ENCODE measurements at regions not wholly inside any gene's neighbourhood (a gene's known extent, or its start where the extent isn't known, plus 50 kb on each side); places are given as distances from the start of the nearest gene placed in this dataset.
"Not testable (repeated sequence)": the region's sequence is repeated elsewhere in the genome, so short reads cannot be mapped to it uniquely, and the experiment has no call there.

DNA sequence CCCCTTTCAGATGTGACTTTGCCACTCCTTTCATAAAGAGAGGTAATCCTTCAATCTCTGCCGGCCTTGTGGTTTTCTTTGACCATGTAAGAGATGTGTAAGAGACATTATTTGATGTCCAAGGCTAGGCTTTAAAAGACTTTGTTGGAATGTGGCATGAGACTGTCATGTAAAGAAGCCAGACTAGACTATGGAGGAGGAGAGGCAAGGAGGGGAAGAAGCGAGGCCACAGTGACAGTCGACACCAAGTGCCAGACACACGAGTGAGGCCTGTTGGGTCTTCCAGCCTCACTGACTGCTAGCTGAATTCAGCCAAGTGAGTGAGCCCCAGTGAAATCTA lies 1013.3 kb downstream of the MAT2B start:
- Mint-ChIP-seq H3K4me1 (ENCODE audit: low read depth in 2 of 2) (no peaks in the 10 kb centered on the region), H3K4me3 (no peak overlapping the region), H3K27ac (no peak overlapping the region), H3K36me3 (ENCODE audit: insufficient read depth) (no peaks in the 10 kb centered on the region), H3K27me3 (no peaks in the 10 kb centered on the region), H3K9me3 (peaks cover 7 to 12% of the 10 kb centered on the region in 2 donors)
- DNase-seq (no peak), ATAC-seq (replicated peaks) (no peak)

GRCh38 chr5:164532235-164532900 lies 1026.9 kb downstream of the MAT2B start:
- ATAC-seq (replicated peaks) = no peak
- no peaks in the 10 kb centered on the region for H3K36me3 Mint-ChIP-seq (ENCODE audit: insufficient read depth)
- DNase-seq = no peak
- H3K4me3 Mint-ChIP-seq = no peak overlapping the region
- no peaks in the 10 kb centered on the region for H3K27me3 Mint-ChIP-seq
- peaks cover 0 to 4% of the 10 kb centered on the region in 2 donors for H3K9me3 Mint-ChIP-seq
- H3K27ac Mint-ChIP-seq = no peak overlapping the region
- H3K4me1 Mint-ChIP-seq (ENCODE audit: low read depth in 2 of 2) = no peaks in the 10 kb centered on the region

DNA sequence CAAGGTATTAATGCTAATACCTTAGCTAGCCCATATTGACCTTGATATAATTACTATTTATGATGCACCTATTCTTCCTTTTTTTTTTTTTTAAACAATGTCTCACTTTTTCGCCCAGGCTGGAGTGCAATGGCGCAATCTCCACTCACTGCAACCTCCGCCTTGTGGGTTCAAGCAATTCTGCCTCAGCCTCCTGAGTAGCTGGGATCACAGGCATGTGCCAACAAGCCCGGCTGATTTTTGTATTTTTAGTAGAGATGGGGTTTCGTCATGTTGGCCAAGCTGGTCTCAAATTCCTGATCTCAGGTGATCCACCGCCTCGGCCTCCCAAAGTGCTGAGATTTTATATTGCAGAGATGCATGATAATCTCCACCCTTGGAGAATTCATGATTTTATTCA lies 1028.0 kb downstream of the MAT2B start:
- not testable (repeated sequence) for H3K36me3 Mint-ChIP-seq (ENCODE audit: insufficient read depth); H3K27ac Mint-ChIP-seq; H3K27me3 Mint-ChIP-seq; ATAC-seq (replicated peaks); H3K4me1 Mint-ChIP-seq (ENCODE audit: low read depth in 2 of 2); DNase-seq; H3K4me3 Mint-ChIP-seq; H3K9me3 Mint-ChIP-seq

DNA sequence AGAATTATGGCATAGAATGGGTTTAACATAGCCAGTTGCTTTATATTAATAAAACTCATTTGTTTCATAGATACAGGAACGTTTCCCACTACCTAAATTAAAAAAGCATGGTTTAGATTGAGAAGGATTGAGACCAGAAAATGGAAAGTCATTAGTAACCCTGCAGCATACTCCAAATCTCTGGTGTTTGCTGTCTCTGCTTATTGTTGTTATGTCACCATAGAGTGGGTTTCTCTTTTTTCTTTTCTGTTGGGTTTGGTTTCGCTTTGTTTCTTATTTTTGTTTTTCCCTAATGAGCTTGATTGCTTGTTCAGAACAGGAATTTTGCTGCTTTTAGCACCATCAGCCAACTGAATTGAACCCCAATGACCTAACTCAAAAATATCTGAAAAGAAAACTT lies 1034.8 kb downstream of the MAT2B start:
- Mint-ChIP-seq H3K27me3 (no peaks in the 10 kb centered on the region), H3K36me3 (ENCODE audit: insufficient read depth) (no peaks in the 10 kb centered on the region), H3K4me1 (ENCODE audit: low read depth in 2 of 2) (no peaks in the 10 kb centered on the region), H3K4me3 (no peak overlapping the region), H3K27ac (no peak overlapping the region), H3K9me3 (peaks cover 0 to 6% of the 10 kb centered on the region in 2 donors)
- DNase-seq (no peak), ATAC-seq (replicated peaks) (no peak)

- DNase-seq (no peak), ATAC-seq (replicated peaks) (no peak)
- no peaks in the 10 kb centered on the region for H3K4me1 Mint-ChIP-seq (ENCODE audit: low read depth in 2 of 2)
- no peak overlapping the region for H3K27ac Mint-ChIP-seq
- no peaks in the 10 kb centered on the region for H3K27me3 Mint-ChIP-seq
- no peaks in the 10 kb centered on the region for H3K36me3 Mint-ChIP-seq (ENCODE audit: insufficient read depth)
- no peak overlapping the region for H3K4me3 Mint-ChIP-seq
- peaks cover 6 to 7% of the 10 kb centered on the region in 2 donors for H3K9me3 Mint-ChIP-seq
These were observed 1040.1 kb downstream of the MAT2B start for GRCh38 chr5:164545507-164545906.

- Mint-ChIP-seq H3K27me3 (no peaks in the 10 kb centered on the region), H3K27ac (no peak overlapping the region), H3K9me3 (peaks cover 3 to 7% of the 10 kb centered on the region in 2 donors), H3K4me1 (ENCODE audit: low read depth in 2 of 2) (no peaks in the 10 kb centered on the region), H3K36me3 (ENCODE audit: insufficient read depth) (no peaks in the 10 kb centered on the region), H3K4me3 (no peak overlapping the region)
- ATAC-seq (replicated peaks) (no peak), DNase-seq (no peak)
These were observed 1048.4 kb downstream of the MAT2B start for GRCh38 chr5:164553851-164554250.

- DNase-seq = no peak
- H3K27me3 Mint-ChIP-seq = no peaks in the 10 kb centered on the region
- no peak overlapping the region for H3K4me3 Mint-ChIP-seq
- no peaks in the 10 kb centered on the region for H3K4me1 Mint-ChIP-seq (ENCODE audit: low read depth in 2 of 2)
- ATAC-seq (replicated peaks) = no peak
- H3K36me3 Mint-ChIP-seq (ENCODE audit: insufficient read depth) = no peaks in the 10 kb centered on the region
- H3K9me3 Mint-ChIP-seq = peaks cover 0 to 3% of the 10 kb centered on the region in 2 donors
- no peak overlapping the region for H3K27ac Mint-ChIP-seq
These were observed 1050.4 kb downstream of the MAT2B start for GRCh38 chr5:164555809-164556208.

DNA sequence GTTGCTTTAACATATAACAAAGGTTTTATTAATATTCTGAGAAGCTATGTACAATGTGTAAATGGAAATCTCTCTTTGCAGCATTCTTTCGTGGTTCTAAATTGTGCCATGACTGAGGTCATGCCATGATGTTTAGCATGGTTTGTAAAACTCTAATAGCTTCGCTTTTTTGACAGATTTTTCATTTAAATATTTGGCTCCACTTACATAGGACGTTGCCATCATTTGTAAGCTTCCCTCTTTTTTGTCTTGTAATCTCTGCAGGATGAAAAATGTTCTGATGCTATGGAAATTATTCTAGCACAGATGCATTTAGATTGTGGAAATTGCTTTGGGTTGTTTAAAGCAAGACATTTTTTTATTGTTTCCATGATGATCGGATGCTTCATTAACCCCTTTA lies 1054.8 kb downstream of the MAT2B start:
- Mint-ChIP-seq H3K36me3 (ENCODE audit: insufficient read depth) (no peaks in the 10 kb centered on the region), H3K4me3 (no peak overlapping the region), H3K4me1 (ENCODE audit: low read depth in 2 of 2) (no peaks in the 10 kb centered on the region), H3K27me3 (no peaks in the 10 kb centered on the region), H3K9me3 (peaks cover 0 to 3% of the 10 kb centered on the region in 2 donors), H3K27ac (no peak overlapping the region)
- ATAC-seq (replicated peaks) (no peak), DNase-seq (no peak)

DNA sequence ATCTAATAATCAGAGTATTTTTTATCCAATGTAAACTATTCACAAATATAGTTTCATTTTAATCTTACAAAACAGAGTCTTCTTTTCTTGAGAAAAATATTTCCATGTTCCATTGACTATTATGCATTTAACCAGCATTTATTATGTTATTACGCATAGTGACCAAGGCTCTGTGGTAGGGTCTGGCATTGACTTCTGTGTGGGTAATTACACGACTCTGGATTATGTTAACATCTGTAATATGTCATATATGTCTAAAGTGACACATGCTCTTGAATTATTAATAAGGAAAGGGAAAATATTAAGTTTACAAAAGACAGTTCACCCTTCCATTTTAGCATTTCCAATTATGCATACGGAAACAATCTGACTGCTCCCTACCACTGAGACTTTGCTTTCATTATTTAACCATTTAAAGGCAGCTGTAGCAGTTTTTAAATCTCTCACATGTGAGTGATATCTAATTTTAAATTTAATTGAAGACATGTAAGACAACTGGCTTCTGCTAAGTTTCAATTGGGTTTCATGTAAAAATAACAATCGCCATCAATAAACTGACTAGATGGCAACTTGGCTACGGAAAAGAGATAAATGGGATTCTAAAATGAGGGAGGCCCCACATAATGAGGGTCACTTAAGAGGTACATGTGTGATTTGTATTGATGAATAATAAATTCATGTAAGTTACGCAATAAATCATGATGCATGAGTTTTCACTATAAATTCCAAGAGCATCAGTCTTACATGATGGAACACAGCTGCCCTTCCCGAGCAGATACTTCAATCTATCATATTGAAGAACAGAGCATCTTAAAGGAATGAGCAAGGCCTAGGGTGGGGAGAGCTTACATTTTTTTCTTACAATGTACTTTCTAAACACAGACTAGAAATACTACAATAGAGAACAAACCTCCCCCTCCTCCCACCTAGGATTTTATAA lies 1056.8 kb downstream of the MAT2B start:
- ATAC-seq (replicated peaks) (no peak), DNase-seq (no peak)
- Mint-ChIP-seq H3K27me3 (no peaks in the 10 kb centered on the region), H3K4me1 (ENCODE audit: low read depth in 2 of 2) (no peaks in the 10 kb centered on the region), H3K36me3 (ENCODE audit: insufficient read depth) (no peaks in the 10 kb centered on the region), H3K27ac (no peak overlapping the region), H3K9me3 (no peaks in the 10 kb centered on the region), H3K4me3 (no peak overlapping the region)

GRCh38 chr5:164563370-164563769 lies 1058.0 kb downstream of the MAT2B start:
- no peak overlapping the region for H3K27ac Mint-ChIP-seq
- DNase-seq (no peak), ATAC-seq (replicated peaks) (no peak)
- H3K4me3 Mint-ChIP-seq = no peak overlapping the region
- H3K36me3 Mint-ChIP-seq (ENCODE audit: insufficient read depth) = no peaks in the 10 kb centered on the region
- H3K27me3 Mint-ChIP-seq = no peaks in the 10 kb centered on the region
- no peaks in the 10 kb centered on the region for H3K4me1 Mint-ChIP-seq (ENCODE audit: low read depth in 2 of 2)
- H3K9me3 Mint-ChIP-seq = no peaks in the 10 kb centered on the region

- H3K4me1 Mint-ChIP-seq (ENCODE audit: low read depth in 2 of 2) = no peaks in the 10 kb centered on the region
- no peaks in the 10 kb centered on the region for H3K36me3 Mint-ChIP-seq (ENCODE audit: insufficient read depth)
- ATAC-seq (replicated peaks) (no peak), DNase-seq (no peak)
- H3K4me3 Mint-ChIP-seq = no peak overlapping the region
- H3K9me3 Mint-ChIP-seq = peaks cover 0 to 8% of the 10 kb centered on the region in 2 donors
- H3K27ac Mint-ChIP-seq = no peak overlapping the region
- no peaks in the 10 kb centered on the region for H3K27me3 Mint-ChIP-seq
These were observed 1068.0 kb downstream of the MAT2B start for GRCh38 chr5:164573397-164573796.

GRCh38 chr5:164577201-164577600 lies 1071.8 kb downstream of the MAT2B start:
- H3K4me3 Mint-ChIP-seq = no peak overlapping the region
- H3K9me3 Mint-ChIP-seq = peaks cover 0 to 3% of the 10 kb centered on the region in 2 donors
- no peaks in the 10 kb centered on the region for H3K27me3 Mint-ChIP-seq
- ATAC-seq (replicated peaks) = no peak
- peaks cover 3% of the 10 kb centered on the region for H3K36me3 Mint-ChIP-seq (ENCODE audit: insufficient read depth)
- no peak overlapping the region for H3K27ac Mint-ChIP-seq
- no peaks in the 10 kb centered on the region for H3K4me1 Mint-ChIP-seq (ENCODE audit: low read depth in 2 of 2)
- DNase-seq = no peak

- DNase-seq = no peak
- ATAC-seq (replicated peaks) = no peak
- no peak overlapping the region for H3K27ac Mint-ChIP-seq
These were observed 1072.3 kb downstream of the MAT2B start for GRCh38 chr5:164577742-164578141.

DNA sequence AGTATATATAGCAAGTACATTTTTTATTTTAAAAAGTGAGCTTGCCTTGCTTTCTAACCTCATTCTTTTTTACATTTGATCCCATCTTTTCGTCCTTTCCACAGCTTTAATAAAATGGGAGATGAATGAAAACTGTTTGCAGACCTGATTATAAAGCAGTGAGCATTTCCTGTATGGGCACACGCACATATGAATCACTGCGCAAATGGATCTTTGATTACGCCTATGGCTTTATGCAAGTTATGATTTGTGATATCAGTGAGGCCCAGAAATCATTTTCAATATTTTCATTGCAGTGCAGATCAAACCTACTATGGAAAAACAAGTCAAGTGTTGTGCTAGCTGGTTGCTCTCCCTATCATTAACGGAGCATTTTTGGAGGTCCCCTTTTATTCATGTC lies 1073.0 kb downstream of the MAT2B start:
- DNase-seq (no peak), ATAC-seq (replicated peaks) (no peak)
- H3K27ac Mint-ChIP-seq = no peak overlapping the region
- H3K4me3 Mint-ChIP-seq = no peak overlapping the region
- H3K9me3 Mint-ChIP-seq = peaks cover 0 to 5% of the 10 kb centered on the region in 2 donors
- peaks cover 3% of the 10 kb centered on the region for H3K36me3 Mint-ChIP-seq (ENCODE audit: insufficient read depth)
- no peaks in the 10 kb centered on the region for H3K27me3 Mint-ChIP-seq
- H3K4me1 Mint-ChIP-seq (ENCODE audit: low read depth in 2 of 2) = no peaks in the 10 kb centered on the region

More at GRCh38 chr5:164577742-164578141, 1072.3 kb downstream of the MAT2B start:
- Mint-ChIP-seq H3K4me3 (no peak overlapping the region), H3K4me1 (ENCODE audit: low read depth in 2 of 2) (no peaks in the 10 kb centered on the region), H3K36me3 (ENCODE audit: insufficient read depth) (peaks cover 3% of the 10 kb centered on the region), H3K9me3 (peaks cover 0 to 5% of the 10 kb centered on the region in 2 donors), H3K27me3 (no peaks in the 10 kb centered on the region)

Measured in effector memory CD8-positive, alpha-beta T cell (primary cell).